ENCODE measurements at regions not wholly inside any gene's neighbourhood (a gene's known extent, or its start where the extent isn't known, plus 50 kb on each side); places are given as distances from the start of the nearest gene placed in this dataset.
"Not testable (repeated sequence)": the region's sequence is repeated elsewhere in the genome, so short reads cannot be mapped to it uniquely, and the experiment has no call there.

GRCh38 chr16:26569793-26570192 lies 496.9 kb upstream of the C16orf82 start:
- Histone ChIP-seq H3K9ac (ENCODE audit: low read depth, low read length) (no peak overlapping the region), H3K9me3 (ENCODE audit: control insufficient read depth, insufficient read depth, low read length) (no peaks in the 10 kb centered on the region), H3K4me1 (ENCODE audit: insufficient read depth, low read length) (peaks cover 3% of the 10 kb centered on the region; the same call in 1 of the 2 replicates), H3K36me3 (ENCODE audit: insufficient read depth, low read length) (no peaks in the 10 kb centered on the region)

GRCh38 chr16:26578748-26579147 lies 488.0 kb upstream of the C16orf82 start:
- Histone ChIP-seq H3K9ac (ENCODE audit: low read depth, low read length) (no peak overlapping the region), H3K4me1 (ENCODE audit: insufficient read depth, low read length) (0 out of 2 replicates have a peak, but pooled peaks cover 11% of the 10 kb centered on the region), H3K36me3 (ENCODE audit: insufficient read depth, low read length) (no peaks in the 10 kb centered on the region), H3K9me3 (ENCODE audit: control insufficient read depth, insufficient read depth, low read length) (no peaks in the 10 kb centered on the region; the same call in 1 of the 2 replicates)

DNA sequence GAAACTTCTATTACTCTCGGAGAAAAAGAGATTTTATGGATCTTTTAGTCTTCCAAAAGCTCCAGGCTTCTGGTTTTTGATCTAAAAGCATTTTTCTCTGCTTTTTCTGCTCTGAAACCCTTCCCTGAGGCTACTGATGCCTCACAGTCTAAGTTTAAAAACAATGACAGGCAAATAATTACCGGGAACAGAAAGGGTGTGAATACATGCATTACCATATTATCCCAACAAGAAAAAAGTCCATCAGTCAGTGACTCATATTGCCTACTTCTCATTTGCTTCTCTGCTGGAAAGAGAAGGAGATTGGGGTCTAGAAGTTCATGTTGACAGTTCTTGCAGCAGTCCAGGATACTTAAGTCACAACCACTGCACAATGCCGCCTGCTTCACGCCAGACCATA lies 482.9 kb upstream of the C16orf82 start:
- H3K36me3 ChIP-seq (ENCODE audit: insufficient read depth, low read length): no peaks in the 10 kb centered on the region

DNA sequence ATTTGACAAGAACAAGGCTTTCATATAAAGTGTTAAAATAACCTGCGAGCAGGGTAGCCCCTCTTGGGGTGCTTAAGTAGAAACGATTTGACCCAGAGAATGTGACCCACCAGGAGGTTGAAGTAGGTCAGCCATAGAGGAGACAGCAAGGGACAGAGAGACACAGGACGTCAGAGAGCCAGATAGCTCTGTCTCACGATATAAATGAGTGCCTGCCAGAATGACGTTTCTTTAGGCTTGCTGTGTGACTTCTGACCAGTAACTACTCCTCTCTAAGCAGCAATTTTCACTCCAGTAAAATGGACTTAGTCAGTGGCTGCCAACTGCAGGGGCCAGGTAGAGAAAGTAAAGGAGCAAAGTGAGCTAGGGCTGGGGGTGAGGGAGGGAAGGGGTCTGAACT lies 473.0 kb upstream of the C16orf82 start:
- Histone ChIP-seq H3K9ac (ENCODE audit: low read depth, low read length) (no peak overlapping the region), H3K36me3 (ENCODE audit: insufficient read depth, low read length) (no peaks in the 10 kb centered on the region), H3K9me3 (ENCODE audit: control insufficient read depth, insufficient read depth, low read length) (no peaks in the 10 kb centered on the region), H3K4me1 (ENCODE audit: insufficient read depth, low read length) (peaks cover 12% of the 10 kb centered on the region)

More for the DNA sequence above, 482.9 kb upstream of the C16orf82 start:
- no peaks in the 10 kb centered on the region for H3K4me1 ChIP-seq (ENCODE audit: insufficient read depth, low read length)
- no peaks in the 10 kb centered on the region; the same call in 1 of the 2 replicates for H3K9me3 ChIP-seq (ENCODE audit: control insufficient read depth, insufficient read depth, low read length)
- no peak overlapping the region for H3K9ac ChIP-seq (ENCODE audit: low read depth, low read length)

DNA sequence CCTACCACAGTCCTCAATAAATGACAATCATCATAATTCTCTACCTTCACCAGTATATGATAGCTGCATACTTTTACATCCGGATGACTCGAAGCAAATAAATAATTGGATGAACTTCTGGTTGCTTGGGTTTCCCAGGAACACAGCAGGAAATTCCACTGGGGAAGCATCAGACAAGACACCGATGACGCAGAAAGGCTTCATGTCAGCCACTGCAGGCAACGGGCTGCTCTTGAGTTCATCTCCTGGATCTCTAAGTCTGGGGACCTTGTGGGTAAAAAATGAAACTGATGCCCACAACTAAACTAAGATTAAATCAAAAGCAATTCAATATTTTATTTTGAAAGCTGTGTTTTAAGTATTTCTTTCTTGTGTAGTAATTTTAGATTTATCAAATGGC lies 472.1 kb upstream of the C16orf82 start:
- peaks cover 18% of the 10 kb centered on the region for H3K4me1 ChIP-seq (ENCODE audit: insufficient read depth, low read length)
- H3K9ac ChIP-seq (ENCODE audit: low read depth, low read length): no peak overlapping the region
- H3K9me3 ChIP-seq (ENCODE audit: control insufficient read depth, insufficient read depth, low read length): no peaks in the 10 kb centered on the region
- H3K36me3 ChIP-seq (ENCODE audit: insufficient read depth, low read length): no peaks in the 10 kb centered on the region

DNA sequence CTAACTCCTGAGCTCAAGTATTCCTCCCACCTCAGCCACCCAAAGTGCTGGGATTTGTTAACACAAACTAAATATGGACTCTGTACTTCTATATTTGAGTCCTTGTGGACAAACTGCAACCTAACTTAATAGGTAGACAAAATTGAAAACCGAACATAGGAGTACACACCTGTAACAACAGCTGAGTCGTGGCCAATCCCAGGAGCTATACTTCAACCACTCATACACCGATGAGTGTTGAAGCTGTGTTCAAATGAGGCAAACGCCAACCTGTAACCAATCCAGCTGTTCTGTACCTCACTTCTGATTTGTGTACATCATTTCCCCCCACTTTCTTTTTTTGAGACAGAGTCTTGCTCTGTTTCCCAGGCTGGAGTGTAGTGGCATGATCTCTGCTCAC lies 471.5 kb upstream of the C16orf82 start:
- no peaks in the 10 kb centered on the region for H3K9me3 ChIP-seq (ENCODE audit: control insufficient read depth, insufficient read depth, low read length)
- peaks cover 18% of the 10 kb centered on the region for H3K4me1 ChIP-seq (ENCODE audit: insufficient read depth, low read length)
- no peak overlapping the region for H3K9ac ChIP-seq (ENCODE audit: low read depth, low read length)
- no peaks in the 10 kb centered on the region for H3K36me3 ChIP-seq (ENCODE audit: insufficient read depth, low read length)

- peaks cover 18% of the 10 kb centered on the region for H3K4me1 ChIP-seq (ENCODE audit: insufficient read depth, low read length)
- H3K9ac ChIP-seq (ENCODE audit: low read depth, low read length); H3K36me3 ChIP-seq (ENCODE audit: insufficient read depth, low read length); H3K9me3 ChIP-seq (ENCODE audit: control insufficient read depth, insufficient read depth, low read length): not testable (repeated sequence)
Observed at GRCh38 chr16:26596033-26596432, 470.7 kb upstream of the C16orf82 start.

GRCh38 chr16:26598061-26598460 lies 468.7 kb upstream of the C16orf82 start:
- Histone ChIP-seq H3K9me3 (ENCODE audit: control insufficient read depth, insufficient read depth, low read length) (no peaks in the 10 kb centered on the region), H3K9ac (ENCODE audit: low read depth, low read length) (no peak overlapping the region), H3K4me1 (ENCODE audit: insufficient read depth, low read length) (peaks cover 14% of the 10 kb centered on the region), H3K36me3 (ENCODE audit: insufficient read depth, low read length) (no peaks in the 10 kb centered on the region)

DNA sequence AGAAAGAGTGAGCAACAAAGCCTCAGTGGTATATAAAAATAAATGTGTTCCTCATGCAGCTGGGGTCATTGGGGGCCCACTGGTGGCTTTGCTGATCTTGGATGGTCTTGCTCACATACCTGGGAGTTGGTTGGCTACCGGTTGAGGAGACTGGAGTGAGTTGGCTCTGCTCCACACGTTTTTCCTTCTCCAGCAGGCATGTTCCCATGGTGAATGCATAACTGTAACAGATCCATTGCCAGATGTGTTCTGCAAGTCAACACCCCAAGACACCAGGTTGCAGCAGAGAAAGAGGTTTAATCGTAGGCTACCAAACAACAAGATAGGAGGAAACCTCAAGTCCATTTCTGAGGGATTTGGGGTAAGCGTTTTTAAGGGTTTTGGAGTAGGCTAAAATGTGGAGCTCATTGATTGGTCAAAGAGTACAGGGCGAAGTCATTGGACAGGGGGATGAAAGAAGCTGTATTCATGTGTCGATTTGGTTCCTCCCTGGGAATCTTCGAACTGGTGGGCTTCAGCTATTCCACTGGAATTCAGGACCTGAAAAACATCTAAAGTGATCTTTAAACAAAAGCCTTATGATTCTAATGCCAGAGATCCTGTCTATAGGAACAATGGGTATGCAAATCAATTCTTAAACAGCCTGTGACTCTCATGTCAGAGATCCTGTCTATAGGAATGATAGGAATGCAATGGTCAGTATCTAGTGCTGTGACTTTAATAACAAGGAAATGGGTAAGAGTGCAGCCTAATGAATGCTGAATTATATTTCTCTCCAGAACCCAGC lies 467.5 kb upstream of the C16orf82 start:
- Histone ChIP-seq H3K9ac (ENCODE audit: low read depth, low read length) (no peak overlapping the region), H3K4me1 (ENCODE audit: insufficient read depth, low read length) (peaks cover 14% of the 10 kb centered on the region)

DNA sequence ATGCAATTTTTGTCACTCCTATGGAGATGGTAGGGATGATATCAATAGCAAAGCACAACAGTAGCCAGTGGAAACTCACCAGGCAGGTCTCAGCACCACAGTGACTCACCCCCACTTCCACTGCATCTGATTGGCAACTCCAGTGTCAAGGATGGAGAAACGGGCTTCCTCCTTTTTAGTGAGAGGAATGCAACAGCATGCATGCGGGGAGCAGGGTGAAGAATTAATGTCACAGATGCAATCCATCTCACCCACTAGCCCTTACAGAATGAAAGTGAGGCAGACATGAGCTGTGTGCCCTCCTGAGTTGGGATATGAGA lies 467.0 kb upstream of the C16orf82 start:
- no peaks in the 10 kb centered on the region for H3K9me3 ChIP-seq (ENCODE audit: control insufficient read depth, insufficient read depth, low read length)

More for the DNA sequence above, 467.5 kb upstream of the C16orf82 start:
- Histone ChIP-seq H3K36me3 (ENCODE audit: insufficient read depth, low read length) (no peaks in the 10 kb centered on the region), H3K9me3 (ENCODE audit: control insufficient read depth, insufficient read depth, low read length) (no peaks in the 10 kb centered on the region)

GRCh38 chr16:26601335-26601734 lies 465.4 kb upstream of the C16orf82 start:
- Histone ChIP-seq H3K4me1 (ENCODE audit: insufficient read depth, low read length) (peaks cover 14% of the 10 kb centered on the region), H3K36me3 (ENCODE audit: insufficient read depth, low read length) (no peaks in the 10 kb centered on the region), H3K9ac (ENCODE audit: low read depth, low read length) (no peak overlapping the region), H3K9me3 (ENCODE audit: control insufficient read depth, insufficient read depth, low read length) (no peaks in the 10 kb centered on the region)

More for the DNA sequence above, 467.0 kb upstream of the C16orf82 start:
- Histone ChIP-seq H3K4me1 (ENCODE audit: insufficient read depth, low read length) (peaks cover 14% of the 10 kb centered on the region), H3K36me3 (ENCODE audit: insufficient read depth, low read length) (no peaks in the 10 kb centered on the region), H3K9ac (ENCODE audit: low read depth, low read length) (no peak overlapping the region)

DNA sequence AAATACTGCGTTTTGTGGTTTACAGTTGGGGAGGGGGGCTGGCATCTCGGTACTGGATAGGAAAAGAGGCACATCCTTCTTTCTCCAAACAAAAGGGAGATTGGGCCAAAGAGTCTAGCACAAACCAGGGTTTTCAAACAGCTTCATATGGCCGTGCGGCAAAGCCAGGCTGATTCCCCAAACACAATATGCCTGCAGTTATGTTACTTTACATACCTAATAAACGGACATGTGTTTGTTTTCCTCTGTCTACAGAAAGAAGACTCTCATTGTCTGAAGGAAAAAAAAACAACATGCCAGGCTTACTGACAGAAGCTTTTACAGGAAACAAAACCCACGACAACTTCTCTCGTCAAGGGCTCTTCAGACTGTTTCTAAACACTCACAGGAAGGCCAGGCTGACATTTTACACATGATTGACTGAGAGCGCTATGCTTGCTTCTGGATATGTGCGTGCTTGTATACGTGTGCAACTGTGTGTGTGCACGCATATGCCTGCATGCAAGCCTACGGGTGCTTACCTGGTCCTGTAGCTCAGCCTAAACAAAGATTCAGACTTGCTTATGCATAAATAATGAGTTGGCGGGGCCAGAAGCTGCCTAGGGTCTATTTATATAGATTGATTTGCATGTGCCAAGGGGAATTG lies 461.0 kb upstream of the C16orf82 start:
- no peaks in the 10 kb centered on the region for H3K4me1 ChIP-seq (ENCODE audit: insufficient read depth, low read length)
- no peaks in the 10 kb centered on the region for H3K36me3 ChIP-seq (ENCODE audit: insufficient read depth, low read length)
- no peak overlapping the region for H3K9ac ChIP-seq (ENCODE audit: low read depth, low read length)

DNA sequence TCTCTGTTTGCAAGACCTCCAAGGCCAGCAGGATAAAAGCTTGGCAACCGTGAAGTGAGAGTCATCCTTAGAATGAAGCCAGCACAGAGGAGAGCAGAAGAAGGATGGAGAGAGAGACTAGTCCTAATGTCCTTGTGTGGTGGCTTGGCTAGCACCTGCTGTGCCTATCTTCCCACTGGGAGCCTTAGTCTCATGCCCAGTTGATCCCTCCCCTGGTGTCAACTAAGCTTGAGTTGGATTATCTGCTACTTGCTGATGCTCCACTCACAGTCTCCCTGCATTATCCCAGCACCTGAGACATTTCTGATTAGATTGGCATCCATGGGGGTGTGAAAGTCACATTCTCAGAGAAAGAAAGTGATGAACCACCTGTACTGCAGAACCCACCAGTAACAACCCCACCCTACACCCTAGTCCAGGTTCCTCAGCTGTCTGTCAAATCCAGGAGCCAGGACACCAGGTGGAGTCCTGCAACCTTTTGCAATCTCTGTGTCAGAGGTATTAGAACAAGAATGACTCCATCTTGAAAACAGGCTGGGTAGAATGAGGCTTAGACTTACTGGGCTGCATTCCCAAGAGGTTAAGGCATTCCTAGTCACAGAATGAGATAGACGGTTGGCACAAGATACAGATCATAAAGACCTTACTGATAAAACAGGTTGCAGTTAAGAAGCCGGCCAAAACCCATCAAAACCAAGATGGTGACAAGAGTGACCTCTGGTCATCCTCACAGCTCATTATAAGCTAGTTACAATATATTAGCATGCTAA lies 460.2 kb upstream of the C16orf82 start:
- Histone ChIP-seq H3K4me1 (ENCODE audit: insufficient read depth, low read length) (no peaks in the 10 kb centered on the region), H3K9ac (ENCODE audit: low read depth, low read length) (no peak overlapping the region), H3K36me3 (ENCODE audit: insufficient read depth, low read length) (no peaks in the 10 kb centered on the region), H3K9me3 (ENCODE audit: control insufficient read depth, insufficient read depth, low read length) (no peaks in the 10 kb centered on the region)

More for the DNA sequence above, 461.0 kb upstream of the C16orf82 start:
- H3K9me3 ChIP-seq (ENCODE audit: control insufficient read depth, insufficient read depth, low read length): no peaks in the 10 kb centered on the region

GRCh38 chr16:26614237-26614841 lies 452.4 kb upstream of the C16orf82 start:
- no peaks in the 10 kb centered on the region for H3K9me3 ChIP-seq (ENCODE audit: control insufficient read depth, insufficient read depth, low read length)
- no peaks in the 10 kb centered on the region for H3K36me3 ChIP-seq (ENCODE audit: insufficient read depth, low read length)
- no peaks in the 10 kb centered on the region for H3K4me1 ChIP-seq (ENCODE audit: insufficient read depth, low read length)
- H3K9ac ChIP-seq (ENCODE audit: low read depth, low read length): no peak overlapping the region

Data from ES-I3 (cell line).